ENCODE measurements at regions not wholly inside any gene's neighbourhood (a gene's known extent, or its start where the extent isn't known, plus 50 kb on each side); places are given as distances from the start of the nearest gene placed in this dataset.

DNA sequence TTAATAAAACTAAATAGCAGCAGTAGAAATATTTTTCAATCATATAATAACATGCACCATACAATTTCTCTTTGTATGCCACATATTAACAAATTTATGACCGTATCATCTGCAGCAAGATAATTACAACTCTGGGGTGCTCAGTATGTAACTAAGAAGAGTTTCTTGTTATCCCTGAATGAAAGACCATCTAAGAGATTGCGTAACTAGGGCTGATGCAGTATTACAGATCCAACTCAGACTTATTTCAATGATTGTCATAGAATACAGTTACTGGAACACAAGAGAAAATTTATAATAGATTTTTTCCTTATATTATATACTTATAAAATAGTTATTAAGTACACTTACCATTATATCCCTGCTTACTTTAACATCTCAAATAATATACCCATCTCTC lies 305.1 kb downstream of the SLITRK1 start:
- no peak for DNase-seq

DNA sequence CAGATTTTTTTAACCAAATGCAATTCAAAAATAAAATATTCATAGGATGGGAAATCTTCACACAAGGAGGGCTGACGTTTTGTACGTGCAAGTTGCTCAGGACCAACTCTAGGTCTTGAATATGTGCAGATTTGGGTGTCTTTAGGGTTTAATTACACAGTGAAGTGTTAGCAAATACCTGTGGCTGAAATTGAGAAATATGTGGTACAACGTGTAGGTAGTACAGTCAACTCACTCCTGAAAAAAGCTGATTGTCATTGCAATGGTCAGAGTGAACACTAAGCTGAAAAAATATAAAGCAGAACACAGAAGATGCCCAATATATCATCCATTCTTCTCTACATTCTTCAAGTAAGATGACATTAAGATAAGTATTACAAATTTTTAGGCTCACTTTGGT lies 314.3 kb downstream of the SLITRK1 start:
- DNase-seq: no peak

DNA sequence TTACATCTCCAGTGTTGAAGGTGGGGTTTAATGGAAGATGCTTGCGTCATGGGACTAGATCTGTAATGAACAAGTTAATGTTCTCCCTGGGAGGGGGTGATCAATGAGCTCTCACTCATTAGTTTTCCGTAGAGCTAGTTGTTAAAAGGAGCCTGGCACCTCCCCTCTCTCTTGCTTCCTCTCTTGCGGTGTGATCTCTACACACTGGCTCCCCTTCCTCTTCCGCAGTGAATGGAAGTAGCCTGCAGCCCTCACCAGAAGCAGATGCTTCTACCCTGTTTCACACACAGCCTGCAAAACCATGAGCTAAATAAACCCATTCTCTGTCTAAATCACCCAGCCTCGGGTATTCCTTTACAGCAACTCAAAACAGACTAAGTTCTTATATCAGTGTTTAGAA lies 318.8 kb downstream of the SLITRK1 start:
- no peak for DNase-seq

DNA sequence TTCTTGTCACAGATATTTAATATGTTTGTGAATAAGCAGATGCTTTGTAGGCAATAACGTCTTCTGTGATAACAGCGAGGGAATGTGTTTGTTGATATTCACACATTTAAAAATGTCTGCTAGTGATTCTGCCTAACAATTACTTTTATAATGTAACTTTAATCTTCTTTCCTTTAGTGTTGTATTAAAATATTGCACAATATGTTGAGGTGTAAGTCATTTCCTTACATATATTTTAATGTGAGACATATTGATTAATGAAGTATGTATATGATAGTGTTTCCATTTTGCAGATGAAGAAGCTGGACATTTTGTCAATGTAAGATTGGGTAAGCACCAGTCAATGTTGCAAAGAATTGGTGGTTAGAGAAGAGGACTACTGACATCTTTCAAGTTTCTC lies 324.4 kb downstream of the SLITRK1 start:
- DNase-seq: no peak

DNA sequence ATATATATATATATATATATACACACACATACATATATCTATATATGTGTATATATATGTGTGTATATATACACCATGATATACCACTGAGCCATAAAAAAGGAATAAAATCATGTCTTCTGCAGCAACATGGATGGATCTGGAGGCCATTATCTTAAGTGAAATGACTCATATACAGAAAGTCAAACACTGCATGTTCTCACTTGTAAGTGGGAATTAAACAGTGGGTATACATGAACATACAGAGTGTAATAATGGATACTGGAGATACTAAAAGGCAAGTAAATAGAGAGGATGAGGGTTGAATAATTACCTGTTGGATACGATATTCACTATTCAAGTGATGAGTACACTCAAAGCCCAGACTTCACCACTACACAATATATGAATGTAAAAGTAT lies 332.6 kb downstream of the SLITRK1 start:
- no peak for DNase-seq

DNA sequence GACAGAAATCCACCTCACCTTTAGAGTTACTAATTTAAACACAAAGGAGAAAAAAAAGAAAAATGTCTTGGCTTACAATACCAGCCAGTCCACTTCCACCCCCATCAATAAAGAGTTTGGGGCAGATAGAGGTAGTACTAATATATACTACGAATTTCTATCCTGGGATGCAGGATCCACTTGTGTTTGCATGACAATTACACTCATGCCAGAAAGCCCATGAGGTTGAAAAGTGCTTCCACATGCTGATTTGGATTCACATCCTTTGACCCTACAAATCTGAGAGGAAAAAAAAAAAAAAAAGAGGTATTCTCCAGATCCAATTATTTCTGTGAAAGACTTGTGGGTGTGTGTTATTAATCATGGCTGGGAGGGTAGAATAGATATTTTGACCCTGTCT lies 335.2 kb downstream of the SLITRK1 start:
- DNase-seq: no peak

DNA sequence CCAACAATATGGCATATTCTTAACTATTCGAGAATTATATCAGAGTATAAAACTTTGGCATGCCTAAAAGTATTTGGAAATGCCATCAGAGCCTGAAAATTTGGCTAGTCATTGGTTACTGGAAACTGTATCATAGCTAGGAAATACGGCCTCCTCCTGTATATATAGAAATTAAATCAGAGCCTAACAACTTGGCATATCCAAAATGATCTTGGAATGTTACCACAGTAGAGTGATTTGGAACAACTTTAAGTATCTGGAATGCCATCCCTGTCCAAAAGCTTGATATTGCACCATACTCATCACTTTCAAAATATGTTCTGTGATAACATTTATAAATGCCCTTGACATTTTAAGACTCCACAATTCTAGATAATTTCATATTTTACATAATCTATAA lies 335.8 kb downstream of the SLITRK1 start:
- DNase-seq: no peak

DNA sequence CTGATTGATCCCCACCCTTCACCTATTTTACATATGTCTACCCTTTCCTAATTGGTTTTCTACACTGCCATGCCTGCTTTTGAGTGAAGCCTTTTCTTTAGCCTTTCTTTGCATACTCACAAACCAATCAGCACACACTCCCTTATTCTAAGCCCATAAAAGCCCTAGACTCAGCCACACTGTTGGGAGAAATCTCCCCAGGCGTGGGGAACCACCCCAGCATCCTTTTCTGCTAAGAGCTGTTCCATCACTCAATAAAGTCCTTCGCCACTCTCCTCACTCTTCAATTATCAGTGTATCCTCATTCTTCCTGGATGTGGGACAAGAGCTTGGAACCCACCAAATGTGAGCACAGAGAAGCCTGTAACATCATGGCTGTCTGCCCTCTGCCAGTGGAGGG lies 343.6 kb downstream of the SLITRK1 start:
- no peak for DNase-seq

DNA sequence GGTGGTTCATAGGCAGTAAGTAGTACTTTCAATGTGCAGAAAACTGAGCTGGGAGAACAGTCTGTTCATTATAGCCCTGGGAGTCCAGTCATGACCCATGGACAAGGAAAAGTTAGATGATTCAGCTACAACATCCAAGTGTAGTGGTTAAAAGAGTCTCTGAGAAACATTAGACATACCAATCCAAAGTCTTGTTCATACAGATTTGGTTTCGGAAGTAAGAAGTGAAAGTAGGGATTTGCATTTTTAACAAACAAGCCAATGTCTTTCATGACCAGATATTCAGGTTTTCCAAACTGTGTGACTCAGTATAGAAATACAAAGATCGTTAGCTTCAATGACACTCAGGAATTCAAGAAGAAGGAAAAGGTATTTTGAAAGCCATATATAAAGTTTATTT lies 345.3 kb downstream of the SLITRK1 start:
- DNase-seq: no peak

DNA sequence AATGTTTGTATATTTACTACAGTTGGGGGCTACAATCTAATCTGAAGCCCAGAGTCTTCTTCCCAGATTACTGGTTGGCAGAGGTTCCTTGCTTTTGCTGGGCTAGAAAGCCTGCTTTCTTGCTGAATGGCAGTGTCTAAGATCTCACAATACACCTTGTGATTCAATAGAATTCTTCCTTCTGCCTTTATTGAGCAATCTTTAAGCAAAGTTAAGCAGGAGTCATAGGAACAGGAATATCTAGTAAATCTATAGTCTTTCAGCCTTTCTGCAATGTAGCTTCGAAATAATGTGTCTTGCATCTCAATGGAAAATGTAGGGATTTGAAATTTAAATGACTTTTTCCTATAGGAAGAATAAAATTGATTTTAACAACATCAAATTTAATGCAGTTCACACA lies 346.1 kb downstream of the SLITRK1 start:
- no peak for DNase-seq

DNA sequence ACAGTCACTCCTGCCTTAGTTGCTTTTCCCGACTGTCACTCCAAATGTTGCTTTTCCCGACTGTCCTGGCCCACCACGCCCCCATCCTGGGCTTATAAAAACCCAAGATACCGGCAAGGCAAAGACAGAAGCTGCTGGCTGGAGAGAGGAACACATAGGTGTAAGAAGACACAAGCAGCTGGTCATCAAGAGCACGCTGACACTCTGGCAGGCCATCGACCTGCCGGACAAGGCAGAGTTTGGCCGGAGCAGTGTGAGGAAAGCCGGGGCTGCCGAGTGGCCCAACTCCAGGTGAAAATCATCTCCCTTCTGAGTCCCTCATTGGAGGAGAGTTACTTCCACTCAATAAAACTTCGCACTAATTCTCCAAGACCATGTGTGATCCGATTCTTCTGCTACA lies 349.5 kb downstream of the SLITRK1 start:
- no peak for DNase-seq

DNA sequence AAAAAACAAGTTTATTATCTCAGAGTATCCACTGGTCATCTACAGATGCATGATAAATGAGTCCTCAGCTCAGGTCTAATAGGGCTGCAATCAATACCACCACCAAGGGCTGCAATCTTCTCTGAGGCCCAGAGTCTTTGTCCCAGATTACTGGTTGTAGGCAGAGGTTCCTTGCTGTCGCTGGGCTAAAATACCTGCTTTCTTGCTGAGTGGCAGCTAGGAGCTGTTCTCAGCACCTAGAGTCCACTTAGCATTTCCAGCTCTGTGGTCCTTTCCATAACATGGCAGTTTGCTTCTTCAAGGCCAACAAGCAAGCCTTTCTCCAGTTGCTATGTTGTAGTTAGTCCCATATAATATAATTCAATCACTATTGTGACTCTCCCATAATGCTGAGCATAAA lies 351.3 kb downstream of the SLITRK1 start:
- DNase-seq: no peak

DNA sequence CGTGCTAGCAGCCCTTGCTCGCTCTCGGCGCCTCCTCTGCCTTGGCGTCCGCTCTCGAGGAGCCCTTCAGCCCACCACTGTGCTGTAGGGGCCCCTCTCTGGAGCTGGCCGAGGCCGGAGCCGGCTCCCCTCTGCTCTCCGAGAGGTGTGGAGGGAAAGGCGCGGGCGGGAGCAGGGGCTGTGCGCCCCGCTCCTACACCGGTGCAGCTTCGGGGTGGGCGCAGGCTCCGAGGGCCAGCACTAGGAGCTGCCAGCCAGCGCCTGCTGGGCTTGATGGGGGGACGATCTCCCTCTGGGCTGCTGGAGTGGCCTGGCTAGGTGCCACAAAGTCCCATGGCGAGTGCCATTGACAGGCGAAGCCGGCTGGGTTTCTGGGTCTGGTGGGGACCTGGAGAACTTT lies 365.5 kb downstream of the SLITRK1 start:
- no peak for DNase-seq

DNA sequence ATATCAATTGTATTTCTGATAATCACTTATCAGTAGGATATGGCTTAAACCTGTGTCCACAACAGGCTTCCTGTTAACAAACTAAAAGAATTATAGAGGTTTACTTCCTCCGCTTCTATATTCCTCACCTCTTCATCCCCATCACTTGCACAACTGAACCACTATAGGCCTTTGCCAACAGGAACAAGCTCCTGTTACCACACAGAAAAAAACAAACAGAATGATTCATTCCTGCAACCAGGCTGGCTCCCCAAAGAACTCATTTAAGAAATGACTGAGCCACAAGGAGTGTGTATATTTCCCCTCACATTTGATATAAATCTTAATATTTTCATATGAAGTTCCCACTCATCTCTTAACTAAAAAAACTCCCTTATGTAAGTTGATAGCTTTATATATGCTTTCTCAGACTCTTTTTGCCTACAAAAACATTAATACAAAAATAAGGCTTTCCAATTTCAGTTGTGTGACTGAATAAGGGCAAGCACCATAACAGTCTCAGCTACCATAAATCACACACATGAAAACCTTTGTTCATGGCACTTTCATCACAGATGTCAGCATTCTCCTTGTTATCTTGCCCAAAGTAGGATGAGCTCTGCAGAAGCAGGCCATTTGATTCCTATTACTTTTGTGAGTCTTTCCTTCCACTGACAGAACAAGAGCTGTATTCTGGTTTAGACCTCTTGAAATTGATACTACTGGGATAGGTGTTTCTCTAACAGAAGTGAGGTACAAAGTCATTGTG lies 366.8 kb downstream of the SLITRK1 start:
- no peak for DNase-seq

DNA sequence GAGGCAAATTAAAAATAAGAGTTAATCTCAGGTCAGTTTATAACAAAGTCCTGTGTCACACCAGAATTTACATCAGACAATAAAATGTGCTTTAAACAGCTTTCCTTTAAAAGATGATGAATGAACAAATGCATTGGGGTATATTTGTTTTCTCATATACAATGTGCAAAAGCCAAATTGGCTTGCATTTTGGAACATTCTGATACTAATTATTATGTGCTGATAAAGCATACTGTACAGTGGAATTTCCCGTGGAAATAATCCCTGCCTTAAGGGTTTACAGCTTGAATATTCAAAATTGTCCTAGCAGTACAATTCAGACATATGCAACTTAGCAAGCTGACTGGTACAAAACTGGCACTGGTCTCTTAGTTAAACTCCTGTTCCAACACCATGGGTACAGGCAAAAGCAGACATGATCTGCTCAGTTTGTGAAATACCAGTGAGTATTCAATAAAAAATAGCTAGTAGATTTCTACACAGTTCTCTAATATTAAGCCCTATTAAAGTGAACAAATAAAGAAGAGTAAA lies 373.4 kb downstream of the SLITRK1 start:
- no peak for DNase-seq

DNA sequence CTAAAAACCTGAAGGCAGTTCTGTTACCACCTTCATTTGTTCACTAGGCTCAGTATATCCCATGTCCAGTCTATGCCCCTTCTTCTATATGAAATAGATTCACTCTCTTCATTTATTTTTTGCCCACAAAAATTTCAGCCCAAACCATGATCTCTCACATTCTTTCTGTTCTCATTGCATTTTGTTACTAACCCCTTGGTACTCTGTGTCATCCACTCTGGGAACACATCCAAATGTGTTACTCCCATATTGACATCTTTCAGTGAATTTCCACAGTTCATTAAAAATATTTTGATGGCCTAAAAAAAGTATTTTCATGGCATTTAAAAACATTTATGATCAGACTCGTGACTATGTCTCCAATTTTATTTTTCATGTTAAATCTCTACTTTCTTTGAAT lies 378.9 kb downstream of the SLITRK1 start:
- no peak for DNase-seq

DNA sequence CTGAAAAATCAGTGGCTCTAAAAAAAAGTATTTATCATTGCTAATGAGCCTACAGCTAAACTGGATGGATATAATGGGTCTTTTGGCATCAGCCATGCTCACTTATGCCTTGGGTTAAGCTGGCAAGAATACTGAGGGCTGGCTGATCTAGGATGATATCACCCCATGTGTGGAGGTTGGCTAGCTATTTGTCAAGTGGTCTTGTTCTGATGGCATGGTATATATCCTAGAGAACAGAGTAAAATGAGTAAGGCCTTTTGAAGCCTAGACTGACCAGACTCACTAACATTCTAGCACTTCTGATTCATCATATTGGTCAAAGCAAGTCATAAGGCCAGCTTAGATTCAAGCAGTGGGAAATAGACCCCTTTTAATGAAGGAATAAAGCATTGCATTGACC lies 383.0 kb downstream of the SLITRK1 start:
- DNase-seq: no peak

DNA sequence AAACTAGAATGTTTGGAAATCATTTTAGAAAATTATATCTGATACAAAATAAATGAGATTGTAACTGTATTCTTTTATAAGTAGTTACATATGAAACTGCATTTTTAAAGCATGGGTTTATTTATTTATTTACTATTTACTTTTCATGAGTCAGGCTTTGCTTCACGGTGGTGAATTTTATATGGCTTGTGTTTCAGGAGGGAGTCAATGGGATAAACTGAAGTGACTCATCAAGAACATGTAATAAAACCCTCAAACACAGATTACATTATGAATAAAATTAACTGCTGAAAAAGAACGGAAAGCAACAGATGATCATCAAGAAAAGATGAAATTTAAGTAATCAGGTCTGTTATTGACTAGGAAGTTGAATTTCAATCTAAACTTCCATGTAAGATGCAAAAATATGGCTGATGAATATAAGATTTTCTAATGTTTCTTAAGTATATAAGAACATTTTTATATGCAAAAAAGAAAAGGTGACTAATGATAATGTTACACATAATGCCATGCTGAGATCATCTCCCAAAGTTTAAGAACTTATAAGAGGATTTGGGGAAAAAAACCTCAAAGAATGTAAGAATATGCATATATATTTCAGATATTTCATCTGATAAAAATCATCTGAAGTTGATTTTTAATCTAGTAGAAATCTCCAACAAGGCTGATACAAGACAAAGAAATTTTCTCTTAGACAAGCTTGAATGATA lies 383.6 kb downstream of the SLITRK1 start:
- no peak for DNase-seq

DNA sequence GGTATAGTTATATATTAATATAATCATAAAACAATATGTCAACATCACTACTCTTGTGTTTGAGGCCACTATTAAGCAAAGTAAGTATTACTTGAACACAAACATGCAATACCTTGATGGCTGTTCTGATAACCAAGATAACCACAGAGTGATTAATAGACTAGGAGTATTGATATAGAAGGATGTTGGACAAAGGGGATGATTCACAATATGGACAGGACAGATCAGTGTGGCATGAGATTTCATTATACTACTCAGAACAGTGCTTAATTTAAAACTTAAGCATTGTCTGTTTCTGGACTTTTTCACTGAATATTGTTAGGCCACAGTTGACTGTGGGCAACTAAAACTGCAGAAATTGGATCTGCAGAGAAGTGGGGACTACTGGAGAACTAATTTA lies 384.2 kb downstream of the SLITRK1 start:
- DNase-seq: no peak

DNA sequence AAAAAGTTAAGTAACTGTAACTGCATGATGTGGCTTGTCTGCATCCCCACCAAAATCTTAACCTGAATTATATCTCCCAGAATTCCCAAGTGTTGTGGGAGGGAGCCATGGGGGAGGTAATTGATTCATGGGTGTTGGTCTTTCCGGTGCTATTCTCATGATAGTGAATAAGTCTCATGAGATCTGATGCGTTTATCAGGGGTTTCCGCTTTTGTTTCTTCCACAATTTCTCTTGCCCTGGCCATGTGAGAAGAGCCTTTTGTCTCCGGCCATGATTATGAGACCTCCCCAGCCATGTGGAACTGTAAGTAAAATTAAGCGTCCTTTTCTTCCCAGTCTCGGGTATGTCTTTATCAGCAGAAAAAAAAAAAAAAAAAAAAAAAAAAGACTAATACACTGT lies 385.8 kb downstream of the SLITRK1 start:
- DNase-seq: no peak

DNA sequence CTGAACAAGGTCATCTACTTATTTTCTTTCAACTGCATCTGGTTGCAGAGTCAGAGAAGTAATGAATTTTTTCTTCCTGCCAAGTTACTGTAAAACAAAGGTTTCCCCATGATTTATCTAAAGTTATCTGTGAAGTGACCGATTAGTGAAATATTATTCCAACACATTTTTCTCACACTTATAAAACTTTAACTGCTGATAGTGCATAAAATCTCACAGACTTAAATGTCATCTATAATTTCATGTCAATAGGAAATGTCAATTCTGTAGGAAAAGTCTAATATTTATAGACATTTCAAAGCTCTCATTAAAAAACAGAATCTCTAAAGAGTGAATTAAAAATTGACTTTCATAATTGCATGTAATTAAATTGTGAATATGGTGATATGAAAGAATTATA lies 397.2 kb downstream of the SLITRK1 start:
- DNase-seq: no peak

DNA sequence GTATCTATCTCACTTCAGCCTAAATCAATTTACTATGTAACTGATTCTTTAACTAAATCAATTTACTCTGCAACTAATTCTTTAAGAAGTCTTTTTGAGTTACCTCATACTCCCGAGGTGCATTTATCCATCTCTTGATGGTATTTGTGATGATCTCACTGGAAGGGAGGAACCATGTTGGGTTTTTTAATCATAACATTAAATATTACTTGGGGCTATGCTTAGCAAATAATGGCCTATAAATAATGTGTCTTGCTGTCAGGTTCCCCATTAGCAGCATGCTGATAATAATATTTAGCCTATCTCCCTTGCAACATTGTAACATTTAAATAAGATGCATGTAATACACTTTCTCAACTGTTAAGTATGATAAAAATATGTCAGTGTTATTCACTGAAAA lies 411.3 kb downstream of the SLITRK1 start:
- no peak for DNase-seq

DNA sequence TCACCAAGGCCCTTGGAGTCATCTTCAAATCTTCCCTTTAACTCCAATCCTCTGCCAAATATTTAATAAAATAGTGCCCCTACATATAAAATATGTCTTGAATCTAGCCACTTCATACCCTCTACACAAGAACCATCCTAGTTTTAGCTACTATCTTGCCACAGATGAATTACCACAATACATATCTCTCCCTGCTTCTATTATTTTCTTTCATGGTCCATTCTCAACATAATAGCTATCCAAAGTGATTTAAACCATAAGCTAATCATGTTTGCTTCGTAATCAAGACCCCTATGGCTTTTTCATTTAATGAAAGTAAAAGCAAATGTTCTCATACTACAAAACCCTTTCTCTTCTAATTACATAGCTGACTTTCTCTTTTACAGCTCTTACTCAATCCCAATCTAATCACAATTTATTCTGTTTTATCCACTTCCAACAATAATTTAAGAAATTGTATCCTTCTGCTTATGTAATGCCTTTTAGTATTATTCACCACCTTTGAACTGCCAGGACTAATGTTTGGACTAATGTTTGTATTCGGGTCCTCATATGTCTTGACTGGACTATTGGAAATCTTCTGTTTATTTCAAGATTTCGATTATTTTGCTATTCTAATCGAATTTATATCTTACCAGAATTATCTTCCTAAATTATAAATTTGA lies 412.0 kb downstream of the SLITRK1 start:
- DNase-seq: no peak

DNA sequence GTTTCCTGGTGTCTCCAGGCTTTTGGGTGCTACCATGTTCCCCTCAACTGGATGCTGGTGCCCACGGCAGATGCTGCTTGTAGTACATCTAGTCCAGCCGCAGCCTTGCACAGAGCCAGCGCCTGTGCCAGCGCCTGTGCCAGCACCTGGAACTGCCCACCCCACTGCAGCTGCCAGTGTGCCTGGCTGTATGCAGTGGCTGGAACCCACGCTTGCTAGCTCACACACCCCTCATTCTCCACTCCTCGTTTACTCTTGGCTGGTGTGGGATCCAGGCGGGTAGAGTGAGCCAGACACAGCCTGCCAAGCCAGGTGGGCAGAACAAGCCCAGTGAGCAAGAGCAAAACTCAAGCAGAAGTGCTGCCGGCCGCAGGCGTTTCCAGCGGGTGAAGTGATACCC lies 428.6 kb downstream of the SLITRK1 start:
- no peak for DNase-seq
